Keratinocyte (primary cell): ENCODE measurements at regions not wholly inside any gene's neighbourhood (a gene's known extent, or its start where the extent isn't known, plus 50 kb on each side); places are given as distances from the start of the nearest gene placed in this dataset.

Experiments
- DNase-seq: peaks from one replicate; pipeline ENCODE4 v3.0.0-alpha.2; 2011; ENCODE audit warnings: low read depth, missing footprints, low spot score
- FAIRE-seq: peaks from 2 replicates; lab custom pipeline; 2011; peaks lifted over from hg19 to GRCh38; lab: Jason Lieb, UNC
- H2AFZ ChIP-seq: 2 replicates; pipeline ENCODE4 v1.6.0; 2012; ENCODE audit warnings: low read length, control low read depth, inconsistent platforms; ENCODE audit not compliant: control insufficient read depth
- H3K27ac ChIP-seq: 2 replicates; pipeline ENCODE4 v1.5.1; 2011; ENCODE audit warnings: low read length; ENCODE audit not compliant: control insufficient read depth, insufficient read depth
- H3K27me3 ChIP-seq: 3 replicates; pipeline ENCODE4 v1.6.0; 2011; ENCODE audit warnings: low read length; ENCODE audit not compliant: control insufficient read depth, insufficient read depth; ENCODE audit errors: extremely low read depth
- H3K36me3 ChIP-seq, 2 experiments: 2 replicates in 1 of 2; 3 replicates in 1 of 2; pipeline ENCODE4 v1.5.1; 2011; ENCODE audit warnings: low read length in 2 of 2, mild to moderate bottlenecking in 1 of 2; ENCODE audit not compliant: control insufficient read depth in 2 of 2, insufficient read depth in 2 of 2; ENCODE audit errors: extremely low read depth in 1 of 2
- H3K4me1 ChIP-seq: 3 replicates; pipeline ENCODE4 v1.5.1; 2011; ENCODE audit warnings: low read length; ENCODE audit not compliant: control insufficient read depth, insufficient read depth; ENCODE audit errors: extremely low read depth
- H3K4me2 ChIP-seq: 3 replicates; pipeline ENCODE4 v1.6.0; 2011; ENCODE audit warnings: low read depth, low read length; ENCODE audit not compliant: control insufficient read depth, insufficient read depth; ENCODE audit errors: extremely low read depth
- H3K4me3 ChIP-seq, 3 experiments: fragments of 200-600 bp in 1 of 3; sonication (generic) in 1 of 3; 2 replicates in 2 of 3; 3 replicates in 1 of 3; pipeline ENCODE4 v1.5.1; 2011 to 2016; ENCODE audit warnings: low read length in 3 of 3, mild to moderate bottlenecking in 3 of 3, control low read depth in 2 of 3, inconsistent platforms in 1 of 3, low read depth in 1 of 3, mixed read lengths in 1 of 3, mixed run types in 1 of 3, moderate library complexity in 1 of 3; ENCODE audit not compliant: control insufficient read depth in 2 of 3, insufficient read depth in 2 of 3; ENCODE audit errors: extremely low read depth in 1 of 3
- H3K79me2 ChIP-seq: 2 replicates; pipeline ENCODE4 v1.6.0; 2012; ENCODE audit warnings: low read length; ENCODE audit not compliant: control insufficient read depth, insufficient read depth
- H3K9ac ChIP-seq: 3 replicates; pipeline ENCODE4 v1.6.0; 2011; ENCODE audit warnings: low read length; ENCODE audit not compliant: control insufficient read depth, insufficient read depth; ENCODE audit errors: extremely low read depth
- H3K9me1 ChIP-seq: 3 replicates; pipeline ENCODE4 v1.6.0; 2011; ENCODE audit warnings: low read length; ENCODE audit not compliant: control insufficient read depth, insufficient read depth; ENCODE audit errors: extremely low read depth
- H3K9me3 ChIP-seq: 2 replicates; pipeline ENCODE4 v1.5.1; 2012; ENCODE audit warnings: low read depth, low read length; ENCODE audit not compliant: control insufficient read depth
- H4K20me1 ChIP-seq: 3 replicates; pipeline ENCODE4 v1.6.0; 2011; ENCODE audit warnings: low read length; ENCODE audit not compliant: control insufficient read depth, insufficient read depth; ENCODE audit errors: extremely low read depth
- CTCF ChIP-seq, 3 experiments: IDR thresholded peaks in 1 of 3; conservative IDR thresholded peaks in 1 of 3; optimal IDR thresholded peaks in 1 of 3; 2 replicates in 2 of 3; 3 replicates in 1 of 3; pipeline versions ENCODE3 to v1.5.1; 2011; ENCODE audit warnings: low read length in 3 of 3, mild to moderate bottlenecking in 3 of 3, moderate library complexity in 2 of 3, control low read depth in 1 of 3, inconsistent platforms in 1 of 3; ENCODE audit not compliant: insufficient read depth in 2 of 3; ENCODE audit errors: extremely low read depth in 1 of 3
- EZH2 ChIP-seq: IDR thresholded peaks from one replicate; pipeline ENCODE4 v1.6.1; 2012; ENCODE audit warnings: inconsistent platforms, mild to moderate bottlenecking, low read length, moderate library complexity
- dilution Hi-C: fragments of 300-500 bp; cut with MboI; formaldehyde crosslinking; loops from one replicate; pipeline ENCODE4 v1.7.0; 2020; ENCODE audit warnings: low sequenced_read_pairs; ENCODE audit not compliant: extremely low pct_ligation_motif_present

GRCh38 chr19:28150129-28150528 lies 1062.8 kb downstream of the UQCRFS1 start:
- TF ChIP-seq CTCF (optimal IDR thresholded peaks at IDR 0.05 in 1 of 3, IDR thresholded peaks at IDR 0.05 in 1 of 3, conservative IDR thresholded peaks at IDR 0.05 in 1 of 3; ENCODE audit: extremely low read depth in 1 of 3, insufficient read depth in 2 of 3, low read length in 3 of 3) = no peak
- no peak for TF ChIP-seq EZH2
- no peak for FAIRE-seq
- H3K4me2 ChIP-seq = no peak overlapping the region

GRCh38 chr19:28148554-28148953 lies 1064.4 kb downstream of the UQCRFS1 start:
- DNase-seq = no peak
- Histone ChIP-seq H3K4me1 (no peaks in the 10 kb centered on the region), H4K20me1 (no peaks in the 10 kb centered on the region), H3K36me3 (no peaks in the 10 kb centered on the region), H3K27me3 (no peaks in the 10 kb centered on the region), H3K9me3 (peaks cover 4% of the 10 kb centered on the region), H3K79me2 (no peaks in the 10 kb centered on the region), H3K9ac (no peak overlapping the region), H3K27ac (no peak overlapping the region), H3K4me3 (no peak overlapping the region), H3K4me2 (no peak overlapping the region), H2AFZ (no peak overlapping the region), H3K9me1 (no peaks in the 10 kb centered on the region)
- no peak for TF ChIP-seq EZH2
- no peak for TF ChIP-seq CTCF (optimal IDR thresholded peaks at IDR 0.05 in 1 of 3, IDR thresholded peaks at IDR 0.05 in 1 of 3, conservative IDR thresholded peaks at IDR 0.05 in 1 of 3; ENCODE audit: extremely low read depth in 1 of 3, insufficient read depth in 2 of 3, low read length in 3 of 3)
- FAIRE-seq = no peak
- dilution Hi-C loops = no loop called here

More at GRCh38 chr19:28150129-28150528, 1062.8 kb downstream of the UQCRFS1 start:
- H4K20me1 ChIP-seq = no peaks in the 10 kb centered on the region
- H3K79me2 ChIP-seq = no peaks in the 10 kb centered on the region
- H3K9me1 ChIP-seq = no peaks in the 10 kb centered on the region
- dilution Hi-C loops = no loop called here
- H3K27ac ChIP-seq = no peak overlapping the region
- no peak for DNase-seq
- H3K9ac ChIP-seq = no peak overlapping the region
- H3K27me3 ChIP-seq = no peaks in the 10 kb centered on the region
- no peaks in the 10 kb centered on the region for H3K36me3 ChIP-seq
- no peaks in the 10 kb centered on the region for H3K4me1 ChIP-seq
- peaks cover 4% of the 10 kb centered on the region for H3K9me3 ChIP-seq
- no peak overlapping the region for H3K4me3 ChIP-seq
- no peak overlapping the region for H2AFZ ChIP-seq
